ENCODE measurements at regions not wholly inside any gene's neighbourhood (a gene's known extent, or its start where the extent isn't known, plus 50 kb on each side); places are given as distances from the start of the nearest gene placed in this dataset.

GRCh38 chr9:88326936-88327335, 61.3 kb upstream of the SPIN1 start:
- H3K36me3 ChIP-seq, result no peaks in the 10 kb centered on the region
- intact Hi-C loops (cut with DNase I), result no loop called here
- no peaks in the 10 kb centered on the region for H3K27me3 ChIP-seq

GRCh38 chr9:88326015-88326414, 62.2 kb upstream of the SPIN1 start:
- H3K36me3 ChIP-seq, result no peaks in the 10 kb centered on the region
- H3K4me1 ChIP-seq, result peaks cover 0 to 9% of the 10 kb centered on the region in 2 donors
- no peaks in the 10 kb centered on the region for H3K27me3 ChIP-seq
- no peak overlapping the region for H3K4me3 ChIP-seq
- DNase-seq (no peak), ATAC-seq (no peak)
- no peaks in the 10 kb centered on the region for H3K9me3 ChIP-seq
- H3K27ac ChIP-seq, result no peak overlapping the region
- intact Hi-C loops (cut with DNase I), result no loop called here
- TF ChIP-seq CTCF (IDR thresholded peaks at IDR 0.05), result no peak

More at GRCh38 chr9:88326936-88327335, 61.3 kb upstream of the SPIN1 start:
- Histone ChIP-seq H3K9me3 (no peaks in the 10 kb centered on the region), H3K4me1 (peaks cover 0 to 9% of the 10 kb centered on the region in 2 donors), H3K27ac (no peak overlapping the region), H3K4me3 (no peak overlapping the region)
- ATAC-seq (no peak), DNase-seq (no peak)
- TF ChIP-seq CTCF (IDR thresholded peaks at IDR 0.05), result no peak

DNA sequence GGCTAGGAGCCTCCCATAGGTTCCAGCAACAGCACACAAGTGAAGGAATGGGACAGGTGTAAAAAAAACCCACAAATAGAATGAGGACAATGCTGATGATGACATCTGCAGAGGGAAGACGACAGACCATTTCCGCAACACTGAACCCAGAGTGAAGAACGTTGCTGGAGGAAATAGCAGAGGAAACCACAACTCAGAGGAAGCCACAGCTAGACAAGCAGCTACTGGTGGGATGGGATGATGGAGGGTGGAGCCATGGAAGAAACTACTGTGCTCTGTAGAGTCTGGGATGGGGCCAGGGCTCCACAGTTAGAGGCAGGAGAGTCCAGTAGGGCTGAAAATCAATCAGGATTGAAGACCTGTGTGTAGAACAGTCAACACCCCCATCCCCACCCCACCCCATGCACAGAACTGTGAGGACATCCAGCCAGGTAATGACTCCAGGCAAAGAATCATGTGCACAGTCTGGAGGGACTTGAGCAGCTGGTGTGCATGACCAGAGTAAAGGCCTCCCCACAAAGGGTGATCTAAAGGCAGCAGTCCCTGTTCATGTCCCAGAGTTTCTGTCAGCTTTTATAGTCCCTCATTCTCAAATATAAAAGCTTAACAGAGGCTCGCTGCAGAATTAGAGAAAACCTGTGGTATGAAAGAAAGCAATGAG, 65.2 kb upstream of the SPIN1 start:
- TF ChIP-seq CTCF (IDR thresholded peaks at IDR 0.05), result no peak
- intact Hi-C loops (cut with DNase I), result no loop called here
- H3K27ac ChIP-seq, result no peak overlapping the region
- H3K36me3 ChIP-seq, result no peaks in the 10 kb centered on the region
- H3K4me1 ChIP-seq, result peaks cover 0 to 9% of the 10 kb centered on the region in 2 donors
- no peaks in the 10 kb centered on the region for H3K9me3 ChIP-seq
- ATAC-seq, result peak; percentile 41
- peak in 1 of 4 donors; percentile 9 for DNase-seq
- no peaks in the 10 kb centered on the region for H3K27me3 ChIP-seq
- H3K4me3 ChIP-seq, result no peak overlapping the region

DNA sequence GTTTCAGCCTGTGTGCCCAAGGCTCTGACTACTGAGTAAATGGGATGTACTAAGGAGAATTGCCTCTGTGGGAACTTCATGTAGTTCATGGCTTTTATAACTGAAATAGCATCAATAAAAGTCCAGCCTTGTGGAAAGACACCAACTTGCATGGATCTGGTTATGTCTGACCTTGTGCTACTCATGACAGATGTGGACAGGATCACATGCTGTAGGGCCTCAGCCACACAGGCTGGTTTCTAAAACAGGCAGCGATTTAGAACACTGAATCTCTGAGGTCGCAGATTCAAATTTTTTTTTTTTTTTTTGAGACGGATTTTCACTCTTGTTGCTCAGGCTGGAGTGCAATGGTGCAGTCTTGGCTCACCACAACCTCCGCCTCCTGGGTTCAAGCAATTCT, 66.5 kb upstream of the SPIN1 start:
- H3K36me3 ChIP-seq, result no peaks in the 10 kb centered on the region
- H3K4me1 ChIP-seq, result peaks cover 0 to 9% of the 10 kb centered on the region in 2 donors
- intact Hi-C loops (cut with DNase I), result no loop called here
- no peak overlapping the region for H3K27ac ChIP-seq
- no peak for TF ChIP-seq CTCF (IDR thresholded peaks at IDR 0.05)
- ATAC-seq (no peak), DNase-seq (no peak)
- no peaks in the 10 kb centered on the region for H3K9me3 ChIP-seq
- no peaks in the 10 kb centered on the region for H3K27me3 ChIP-seq
- H3K4me3 ChIP-seq, result no peak overlapping the region

GRCh38 chr9:88320748-88321415, 67.4 kb upstream of the SPIN1 start:
- Histone ChIP-seq H3K4me3 (no peak overlapping the region), H3K9me3 (no peaks in the 10 kb centered on the region), H3K36me3 (no peaks in the 10 kb centered on the region), H3K27me3 (no peaks in the 10 kb centered on the region), H3K27ac (no peak overlapping the region), H3K4me1 (peaks cover 0 to 9% of the 10 kb centered on the region in 2 donors)
- intact Hi-C loops (cut with DNase I), result no loop called here
- ATAC-seq (no peak), DNase-seq (no peak)
- no peak for TF ChIP-seq CTCF (IDR thresholded peaks at IDR 0.05)
